ENCODE measurements at regions not wholly inside any gene's neighbourhood (a gene's known extent, or its start where the extent isn't known, plus 50 kb on each side); places are given as distances from the start of the nearest gene placed in this dataset.

- no peak for TF ChIP-seq CTCF (IDR thresholded peaks at IDR 0.05; ENCODE audit: low read depth, low read length)
- no peak for TF ChIP-seq EZH2phosphoT487 (IDR thresholded peaks at IDR 0.05; ENCODE audit: low read depth)
These were observed 171.2 kb upstream of the NR5A2 start for GRCh38 chr1:199856216-199856780.

Measured in OCI-LY3 (cell line).